ENCODE measurements at regions not wholly inside any gene's neighbourhood (a gene's known extent, or its start where the extent isn't known, plus 50 kb on each side); places are given as distances from the start of the nearest gene placed in this dataset.

- no peak for DNase-seq
- Histone ChIP-seq H3K9me3 (no peaks in the 10 kb centered on the region), H3K27ac (no peak overlapping the region), H3K4me3 (no peak overlapping the region), H3K4me1 (no peaks in the 10 kb centered on the region), H3K27me3 (no peaks in the 10 kb centered on the region), H3K36me3 (no peaks in the 10 kb centered on the region)
- intact Hi-C loops (cut with DNase I; ENCODE audit: low total_unique reads), result no loop called here
- TF ChIP-seq POLR2A (IDR thresholded peaks at IDR 0.05) (no peak), CTCF (IDR thresholded peaks at IDR 0.05) (no peak)
Observed at GRCh38 chr20:54344832-54345231, 130.6 kb upstream of the DOK5 start.

- Histone ChIP-seq H3K27me3 (no peaks in the 10 kb centered on the region), H3K4me1 (no peaks in the 10 kb centered on the region), H3K27ac (no peak overlapping the region), H3K4me3 (no peak overlapping the region), H3K9me3 (no peaks in the 10 kb centered on the region), H3K36me3 (no peaks in the 10 kb centered on the region)
- DNase-seq, result no peak
- TF ChIP-seq CTCF (IDR thresholded peaks at IDR 0.05) (no peak), POLR2A (IDR thresholded peaks at IDR 0.05) (no peak)
- intact Hi-C loops (cut with DNase I; ENCODE audit: low total_unique reads), result no loop called here
Observed at GRCh38 chr20:54345301-54345724, 130.1 kb upstream of the DOK5 start.

GRCh38 chr20:54345821-54346220, 129.6 kb upstream of the DOK5 start:
- Histone ChIP-seq H3K4me3 (no peak overlapping the region), H3K9me3 (no peaks in the 10 kb centered on the region), H3K4me1 (no peaks in the 10 kb centered on the region), H3K27ac (no peak overlapping the region), H3K27me3 (no peaks in the 10 kb centered on the region), H3K36me3 (no peaks in the 10 kb centered on the region)
- DNase-seq, result no peak
- no peak for TF ChIP-seq POLR2A (IDR thresholded peaks at IDR 0.05)
- intact Hi-C loops (cut with DNase I; ENCODE audit: low total_unique reads), result no loop called here

- Histone ChIP-seq H3K4me3 (no peak overlapping the region), H3K4me1 (no peaks in the 10 kb centered on the region), H3K36me3 (no peaks in the 10 kb centered on the region), H3K27ac (no peak overlapping the region), H3K9me3 (no peaks in the 10 kb centered on the region), H3K27me3 (no peaks in the 10 kb centered on the region)
- intact Hi-C loops (cut with DNase I; ENCODE audit: low total_unique reads), result no loop called here
- TF ChIP-seq CTCF (IDR thresholded peaks at IDR 0.05) (no peak), POLR2A (IDR thresholded peaks at IDR 0.05) (no peak)
- no peak for DNase-seq
Observed at GRCh38 chr20:54346276-54346675, 129.1 kb upstream of the DOK5 start.

- Histone ChIP-seq H3K4me1 (no peaks in the 10 kb centered on the region), H3K27ac (no peak overlapping the region), H3K27me3 (no peaks in the 10 kb centered on the region), H3K9me3 (no peaks in the 10 kb centered on the region), H3K36me3 (no peaks in the 10 kb centered on the region), H3K4me3 (no peak overlapping the region)
- DNase-seq, result no peak
- no peak for TF ChIP-seq CTCF (IDR thresholded peaks at IDR 0.05)
- TF ChIP-seq POLR2A (IDR thresholded peaks at IDR 0.05), result no peak
- intact Hi-C loops (cut with DNase I; ENCODE audit: low total_unique reads), result no loop called here
Observed at GRCh38 chr20:54347166-54347833, 128.1 kb upstream of the DOK5 start.

GRCh38 chr20:54350415-54350814, 125.0 kb upstream of the DOK5 start:
- H3K27ac ChIP-seq, result no peak overlapping the region
- no peaks in the 10 kb centered on the region for H3K4me1 ChIP-seq
- TF ChIP-seq POLR2A (IDR thresholded peaks at IDR 0.05), result no peak
- no peak for TF ChIP-seq CTCF (IDR thresholded peaks at IDR 0.05)
- H3K27me3 ChIP-seq, result no peaks in the 10 kb centered on the region
- H3K9me3 ChIP-seq, result no peaks in the 10 kb centered on the region
- no peak for DNase-seq
- H3K36me3 ChIP-seq, result no peaks in the 10 kb centered on the region
- no peak overlapping the region for H3K4me3 ChIP-seq
- intact Hi-C loops (cut with DNase I; ENCODE audit: low total_unique reads), result no loop called here
